Stimulated activated CD8-positive, alpha-beta memory T cell treated with anti-CD3 and anti-CD28 coated beads, Interleukin-7, amount 100 ng/mL, for 24 hours (primary cell): ENCODE measurements at regions not wholly inside any gene's neighbourhood (a gene's known extent, or its start where the extent isn't known, plus 50 kb on each side); places are given as distances from the start of the nearest gene placed in this dataset.

Experiments used
- DNase-seq: peaks from one replicate; pipeline ENCODE4 v3.0.0-alpha.2; 2020; ENCODE audit warnings: low read depth

DNA sequence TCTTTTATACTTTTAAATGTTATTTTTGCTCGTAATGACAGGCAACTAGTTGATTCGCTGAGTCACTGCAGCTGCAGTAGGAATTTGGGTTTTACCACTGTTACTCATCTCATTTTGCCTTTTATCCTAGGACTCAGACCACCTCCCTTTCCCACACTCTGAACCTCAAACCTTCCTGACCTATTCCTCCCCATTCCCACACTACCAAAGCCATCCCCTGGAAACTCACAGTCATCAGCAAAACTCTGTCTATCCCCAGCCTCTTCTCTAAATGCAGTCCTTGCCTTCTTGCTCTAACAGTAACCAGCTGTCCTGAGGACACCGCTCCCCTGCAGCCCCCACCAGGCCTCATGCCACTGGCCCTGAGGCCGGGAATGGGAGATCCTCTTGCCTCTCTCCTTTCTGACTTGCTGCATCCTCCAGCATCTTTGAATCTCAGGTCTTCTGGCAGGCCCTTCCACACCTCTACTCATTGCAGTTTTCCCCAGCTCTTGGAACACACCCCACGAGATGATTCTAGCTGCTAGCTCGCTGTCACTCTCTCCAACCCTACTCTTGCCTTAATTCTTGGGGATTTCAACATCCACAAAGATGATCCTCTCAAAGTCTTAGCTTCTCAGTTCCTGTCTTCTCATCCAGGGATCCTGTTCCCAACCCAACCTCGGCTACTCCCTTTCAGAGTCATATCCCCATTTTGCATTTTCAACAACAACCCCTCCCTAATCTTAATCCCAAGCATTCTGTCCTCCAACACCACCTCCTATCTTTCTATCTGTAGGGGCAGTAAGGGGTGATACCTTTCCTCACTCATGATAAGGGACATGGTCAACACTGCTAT is 55.9 kb upstream of the C3orf80 start:
- DNase-seq: no peak

DNA sequence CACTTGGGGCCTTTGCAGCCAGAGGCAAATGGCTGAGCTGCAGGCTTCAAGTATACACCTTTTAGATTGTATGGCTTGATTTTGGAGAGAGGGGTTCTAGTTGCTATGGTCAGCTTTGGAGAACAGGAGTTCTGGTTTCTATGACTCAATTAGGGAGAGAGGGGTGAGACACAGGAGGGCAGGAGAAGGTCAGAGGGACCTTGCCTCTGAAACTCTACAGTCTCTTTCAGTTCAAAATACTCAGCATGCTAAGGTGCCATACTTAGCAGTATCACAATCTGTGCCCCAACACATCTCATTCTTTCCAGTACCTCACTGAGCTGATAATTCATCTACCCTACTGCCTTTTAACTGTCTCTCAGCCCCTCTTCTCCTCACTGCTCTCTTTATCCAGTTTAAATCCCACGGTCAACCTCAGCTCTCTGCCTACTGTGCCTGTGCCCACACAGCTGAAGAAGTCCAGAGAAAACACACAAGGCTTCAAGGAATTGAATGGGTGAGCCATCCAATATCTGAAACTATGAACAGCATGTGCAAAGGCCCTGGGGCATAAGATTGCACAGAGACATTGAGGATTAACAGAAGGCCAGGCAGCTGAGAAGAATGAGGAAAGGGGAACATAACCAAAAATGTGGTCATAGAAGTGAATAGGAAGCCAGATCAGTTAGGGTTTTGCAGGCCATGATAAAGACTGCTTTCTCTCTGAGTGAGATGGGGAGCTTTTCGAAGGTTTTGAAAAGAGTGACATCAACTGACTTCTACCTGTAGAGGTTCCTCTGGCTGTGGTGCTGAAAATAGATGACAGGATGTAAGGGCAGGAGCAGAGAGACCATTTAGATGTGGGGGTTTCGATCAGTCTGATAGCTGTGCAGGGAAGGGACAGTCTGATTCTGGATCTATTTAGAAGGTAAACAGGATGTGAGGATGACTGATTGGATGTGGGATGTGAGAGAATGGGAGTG is 54.5 kb upstream of the C3orf80 start:
- DNase-seq: no peak

GRCh38 chr3:160171813-160172212 is 53.4 kb upstream of the C3orf80 start:
- no peak for DNase-seq

DNA sequence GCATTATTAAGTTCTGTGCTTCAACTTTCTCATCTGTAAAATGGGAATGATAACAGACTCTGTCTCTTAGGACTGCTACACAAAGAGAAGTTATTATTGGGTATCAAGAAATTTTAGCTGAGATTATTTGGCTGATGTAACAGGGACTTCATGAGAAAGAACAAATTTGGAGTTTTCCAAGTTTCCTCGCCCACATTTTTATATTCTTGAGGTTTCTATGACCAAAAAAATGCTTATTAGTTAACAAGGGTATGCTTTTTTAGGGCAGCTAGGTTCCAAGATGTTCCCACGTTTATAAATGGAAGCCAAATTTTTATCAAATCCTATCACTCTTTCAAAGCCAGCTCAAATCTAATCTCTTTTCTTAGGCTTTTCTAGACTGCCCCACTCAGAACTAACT is 50.6 kb upstream of the C3orf80 start:
- no peak for DNase-seq
